Chondrocyte (in vitro differentiated cells): ENCODE measurements at regions not wholly inside any gene's neighbourhood (a gene's known extent, or its start where the extent isn't known, plus 50 kb on each side); places are given as distances from the start of the nearest gene placed in this dataset.

Experiments
- DNase-seq: peaks from one replicate; pipeline ENCODE4 v3.0.0; 2021; ENCODE audit warnings: mixed read lengths, low spot score
- H3K27ac Mint-ChIP-seq: one replicate; pipeline ENCODE4 v1.8.0; 2021; ENCODE audit warnings: mild to moderate bottlenecking, moderate library complexity, mixed read lengths; ENCODE audit not compliant: unreplicated experiment
- H3K27me3 Mint-ChIP-seq: 2 replicates; pipeline ENCODE4 v1.8.0; 2021; ENCODE audit warnings: low read depth, mixed read lengths
- H3K36me3 Mint-ChIP-seq: 2 replicates; pipeline ENCODE4 v1.8.0; 2021; ENCODE audit warnings: low read depth, mixed read lengths
- H3K4me1 Mint-ChIP-seq: 2 replicates; pipeline ENCODE4 v1.8.0; 2021; ENCODE audit warnings: low read depth, mild to moderate bottlenecking, mixed read lengths
- H3K4me3 Mint-ChIP-seq: one replicate; pipeline ENCODE4 v1.8.0; 2021; ENCODE audit warnings: mild to moderate bottlenecking, moderate library complexity, mixed read lengths; ENCODE audit not compliant: unreplicated experiment
- H3K9me3 Mint-ChIP-seq: 2 replicates; pipeline ENCODE4 v1.8.0; 2021; ENCODE audit warnings: low read depth, mixed read lengths
- TF ChIP-seq, protein P1 (sequence below): fragments of 200-600 bp; sonication (generic); IDR thresholded peaks from 2 replicates; pipeline ENCODE4 v1.5.0; 2021; ENCODE audit warnings: antibody characterized with exemption, mild to moderate bottlenecking, moderate library complexity

DNA sequence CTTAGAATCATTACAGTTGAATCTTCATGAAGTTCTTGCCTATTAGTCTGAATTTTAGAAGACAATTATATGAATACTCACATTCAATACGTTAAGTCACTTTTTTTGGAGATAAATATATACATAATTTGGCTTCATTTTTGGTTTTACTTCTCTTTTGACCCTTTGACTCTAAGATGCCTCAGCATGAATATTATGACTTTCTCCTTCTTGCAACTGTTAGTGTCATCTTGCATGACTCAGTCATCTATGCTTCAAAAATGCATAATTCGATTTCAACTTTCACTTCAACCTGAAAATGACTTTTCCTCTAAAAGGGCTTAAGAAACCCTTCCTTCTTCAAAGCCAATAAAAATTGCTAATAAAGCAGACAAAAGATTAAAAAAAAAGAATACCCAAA, 1427.5 kb downstream of the ADGRL3 start:
- Mint-ChIP-seq H3K27ac (no peak overlapping the region), H3K9me3 (peaks cover 5% of the 10 kb centered on the region), H3K4me1 (no peaks in the 10 kb centered on the region), H3K36me3 (no peaks in the 10 kb centered on the region), H3K27me3 (no peaks in the 10 kb centered on the region), H3K4me3 (no peak overlapping the region)
- no peak for DNase-seq
- TF ChIP-seq, protein P1, sequence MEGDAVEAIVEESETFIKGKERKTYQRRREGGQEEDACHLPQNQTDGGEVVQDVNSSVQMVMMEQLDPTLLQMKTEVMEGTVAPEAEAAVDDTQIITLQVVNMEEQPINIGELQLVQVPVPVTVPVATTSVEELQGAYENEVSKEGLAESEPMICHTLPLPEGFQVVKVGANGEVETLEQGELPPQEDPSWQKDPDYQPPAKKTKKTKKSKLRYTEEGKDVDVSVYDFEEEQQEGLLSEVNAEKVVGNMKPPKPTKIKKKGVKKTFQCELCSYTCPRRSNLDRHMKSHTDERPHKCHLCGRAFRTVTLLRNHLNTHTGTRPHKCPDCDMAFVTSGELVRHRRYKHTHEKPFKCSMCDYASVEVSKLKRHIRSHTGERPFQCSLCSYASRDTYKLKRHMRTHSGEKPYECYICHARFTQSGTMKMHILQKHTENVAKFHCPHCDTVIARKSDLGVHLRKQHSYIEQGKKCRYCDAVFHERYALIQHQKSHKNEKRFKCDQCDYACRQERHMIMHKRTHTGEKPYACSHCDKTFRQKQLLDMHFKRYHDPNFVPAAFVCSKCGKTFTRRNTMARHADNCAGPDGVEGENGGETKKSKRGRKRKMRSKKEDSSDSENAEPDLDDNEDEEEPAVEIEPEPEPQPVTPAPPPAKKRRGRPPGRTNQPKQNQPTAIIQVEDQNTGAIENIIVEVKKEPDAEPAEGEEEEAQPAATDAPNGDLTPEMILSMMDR: no peak

DNA sequence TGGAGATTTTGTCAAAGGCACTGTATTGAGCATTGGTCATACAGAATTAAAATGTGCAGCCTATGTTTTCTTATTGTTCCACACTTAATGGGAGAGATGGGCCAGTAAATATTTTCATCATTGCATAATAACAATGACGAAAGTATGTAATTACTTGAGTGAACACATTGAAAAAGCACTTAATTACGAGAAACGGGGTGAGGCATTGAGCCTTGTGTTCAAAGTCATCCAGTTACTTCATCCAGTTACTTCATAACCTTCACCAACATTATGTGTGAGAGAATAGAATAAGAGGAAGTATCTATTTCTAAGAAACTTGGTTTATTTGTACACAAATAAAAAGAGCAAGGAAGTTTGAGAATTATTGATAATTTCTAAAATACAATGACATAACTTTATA, 1427.0 kb downstream of the ADGRL3 start:
- TF ChIP-seq, protein P1: no peak
- H3K36me3 Mint-ChIP-seq: no peaks in the 10 kb centered on the region
- H3K27me3 Mint-ChIP-seq: no peaks in the 10 kb centered on the region
- no peak overlapping the region for H3K27ac Mint-ChIP-seq
- no peaks in the 10 kb centered on the region for H3K4me1 Mint-ChIP-seq
- H3K4me3 Mint-ChIP-seq: no peak overlapping the region
- no peak for DNase-seq
- peaks cover 4% of the 10 kb centered on the region for H3K9me3 Mint-ChIP-seq

DNA sequence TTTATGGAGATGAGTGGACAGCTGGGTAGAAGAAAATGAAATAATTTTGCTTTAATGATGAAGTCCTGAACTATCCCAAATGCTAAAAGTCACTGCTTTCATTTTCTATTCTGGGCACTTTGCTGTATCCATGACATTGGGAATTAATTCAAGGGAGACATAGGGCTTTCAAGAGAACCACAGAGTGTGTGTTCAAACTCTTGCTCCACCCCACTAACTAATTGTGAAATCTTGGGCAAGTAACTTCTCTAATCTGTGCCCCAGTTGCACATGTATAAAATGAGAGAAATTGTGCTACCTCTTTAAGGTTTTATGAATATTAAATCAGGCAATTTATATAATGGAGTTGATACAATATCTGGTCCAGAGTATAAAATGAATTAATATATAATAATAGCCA, 1422.0 kb downstream of the ADGRL3 start:
- H3K4me1 Mint-ChIP-seq: no peaks in the 10 kb centered on the region
- no peak overlapping the region for H3K4me3 Mint-ChIP-seq
- peaks cover 4% of the 10 kb centered on the region for H3K9me3 Mint-ChIP-seq
- H3K36me3 Mint-ChIP-seq: no peaks in the 10 kb centered on the region
- DNase-seq: no peak
- H3K27ac Mint-ChIP-seq: no peak overlapping the region
- TF ChIP-seq, protein P1: no peak
- no peaks in the 10 kb centered on the region for H3K27me3 Mint-ChIP-seq

DNA sequence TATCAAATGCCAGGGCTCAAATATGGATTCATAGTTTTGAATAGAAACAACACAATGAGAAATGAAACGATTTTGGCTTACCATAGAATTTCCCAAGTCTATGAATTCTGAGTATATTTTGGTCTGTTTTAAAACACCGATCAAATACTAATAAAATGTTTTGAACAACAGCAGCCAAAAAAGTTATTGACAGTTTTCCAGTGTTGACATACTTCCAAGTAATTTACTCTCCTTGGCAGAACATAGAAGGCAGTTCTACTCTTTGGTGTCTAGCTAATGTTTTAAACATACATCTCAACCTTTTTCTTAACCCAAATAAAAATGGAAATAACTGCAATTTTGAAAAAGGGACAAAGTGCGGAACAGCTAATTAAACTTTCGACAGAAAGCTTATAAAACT, 1419.8 kb downstream of the ADGRL3 start:
- Mint-ChIP-seq H3K9me3 (peaks cover 4% of the 10 kb centered on the region), H3K27me3 (no peaks in the 10 kb centered on the region), H3K4me3 (no peak overlapping the region), H3K4me1 (no peaks in the 10 kb centered on the region), H3K36me3 (no peaks in the 10 kb centered on the region), H3K27ac (no peak overlapping the region)
- no peak for DNase-seq
- TF ChIP-seq, protein P1: no peak

DNA sequence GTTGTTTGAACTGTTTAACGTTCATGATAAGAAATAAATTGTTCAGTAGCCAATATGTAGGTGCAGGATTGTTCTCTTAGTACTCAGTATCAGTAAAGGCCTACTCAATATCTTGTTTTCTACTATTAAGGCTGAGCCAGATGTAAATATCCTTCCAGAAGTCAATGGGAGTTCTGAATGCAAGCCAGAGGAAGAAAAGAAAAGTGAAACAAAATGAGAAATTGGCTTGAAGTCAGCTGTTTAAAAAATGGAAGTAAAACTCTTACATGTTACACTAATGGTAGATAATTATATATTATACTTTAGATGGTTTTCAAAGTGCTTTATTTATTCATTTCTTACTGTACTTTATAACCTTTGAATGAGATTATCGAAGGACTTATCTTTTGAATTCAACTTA, 1417.9 kb downstream of the ADGRL3 start:
- H3K27me3 Mint-ChIP-seq: no peaks in the 10 kb centered on the region
- DNase-seq: no peak
- no peak overlapping the region for H3K27ac Mint-ChIP-seq
- no peak overlapping the region for H3K4me3 Mint-ChIP-seq
- peaks cover 3% of the 10 kb centered on the region for H3K9me3 Mint-ChIP-seq
- H3K4me1 Mint-ChIP-seq: no peaks in the 10 kb centered on the region
- H3K36me3 Mint-ChIP-seq: no peaks in the 10 kb centered on the region
- TF ChIP-seq, protein P1: no peak
